Keratinocyte (primary cell): ENCODE measurements at regions not wholly inside any gene's neighbourhood (a gene's known extent, or its start where the extent isn't known, plus 50 kb on each side); places are given as distances from the start of the nearest gene placed in this dataset.

ENCODE experiments used
- DNase-seq: peaks from one replicate; pipeline ENCODE4 v3.0.0-alpha.2; 2011; ENCODE audit warnings: low read depth, missing footprints, low spot score
- FAIRE-seq: peaks from 2 replicates; lab custom pipeline; 2011; peaks lifted over from hg19 to GRCh38; lab: Jason Lieb, UNC
- H2AFZ ChIP-seq: 2 replicates; pipeline ENCODE4 v1.6.0; 2012; ENCODE audit warnings: low read length, control low read depth, inconsistent platforms; ENCODE audit not compliant: control insufficient read depth
- H3K27ac ChIP-seq: 2 replicates; pipeline ENCODE4 v1.5.1; 2011; ENCODE audit warnings: low read length; ENCODE audit not compliant: control insufficient read depth, insufficient read depth
- H3K27me3 ChIP-seq: 3 replicates; pipeline ENCODE4 v1.6.0; 2011; ENCODE audit warnings: low read length; ENCODE audit not compliant: control insufficient read depth, insufficient read depth; ENCODE audit errors: extremely low read depth
- H3K36me3 ChIP-seq, 2 experiments: 2 replicates in 1 of 2; 3 replicates in 1 of 2; pipeline ENCODE4 v1.5.1; 2011; ENCODE audit warnings: low read length in 2 of 2, mild to moderate bottlenecking in 1 of 2; ENCODE audit not compliant: control insufficient read depth in 2 of 2, insufficient read depth in 2 of 2; ENCODE audit errors: extremely low read depth in 1 of 2
- H3K4me1 ChIP-seq: 3 replicates; pipeline ENCODE4 v1.5.1; 2011; ENCODE audit warnings: low read length; ENCODE audit not compliant: control insufficient read depth, insufficient read depth; ENCODE audit errors: extremely low read depth
- H3K4me2 ChIP-seq: 3 replicates; pipeline ENCODE4 v1.6.0; 2011; ENCODE audit warnings: low read depth, low read length; ENCODE audit not compliant: control insufficient read depth, insufficient read depth; ENCODE audit errors: extremely low read depth
- H3K4me3 ChIP-seq, 3 experiments: fragments of 200-600 bp in 1 of 3; sonication (generic) in 1 of 3; 2 replicates in 2 of 3; 3 replicates in 1 of 3; pipeline ENCODE4 v1.5.1; 2011 to 2016; ENCODE audit warnings: low read length in 3 of 3, mild to moderate bottlenecking in 3 of 3, control low read depth in 2 of 3, inconsistent platforms in 1 of 3, low read depth in 1 of 3, mixed read lengths in 1 of 3, mixed run types in 1 of 3, moderate library complexity in 1 of 3; ENCODE audit not compliant: control insufficient read depth in 2 of 3, insufficient read depth in 2 of 3; ENCODE audit errors: extremely low read depth in 1 of 3
- H3K79me2 ChIP-seq: 2 replicates; pipeline ENCODE4 v1.6.0; 2012; ENCODE audit warnings: low read length; ENCODE audit not compliant: control insufficient read depth, insufficient read depth
- H3K9ac ChIP-seq: 3 replicates; pipeline ENCODE4 v1.6.0; 2011; ENCODE audit warnings: low read length; ENCODE audit not compliant: control insufficient read depth, insufficient read depth; ENCODE audit errors: extremely low read depth
- H3K9me1 ChIP-seq: 3 replicates; pipeline ENCODE4 v1.6.0; 2011; ENCODE audit warnings: low read length; ENCODE audit not compliant: control insufficient read depth, insufficient read depth; ENCODE audit errors: extremely low read depth
- H3K9me3 ChIP-seq: 2 replicates; pipeline ENCODE4 v1.5.1; 2012; ENCODE audit warnings: low read depth, low read length; ENCODE audit not compliant: control insufficient read depth
- H4K20me1 ChIP-seq: 3 replicates; pipeline ENCODE4 v1.6.0; 2011; ENCODE audit warnings: low read length; ENCODE audit not compliant: control insufficient read depth, insufficient read depth; ENCODE audit errors: extremely low read depth
- CTCF ChIP-seq, 3 experiments: IDR thresholded peaks in 1 of 3; conservative IDR thresholded peaks in 1 of 3; optimal IDR thresholded peaks in 1 of 3; 2 replicates in 2 of 3; 3 replicates in 1 of 3; pipeline versions ENCODE3 to v1.5.1; 2011; ENCODE audit warnings: low read length in 3 of 3, mild to moderate bottlenecking in 3 of 3, moderate library complexity in 2 of 3, control low read depth in 1 of 3, inconsistent platforms in 1 of 3; ENCODE audit not compliant: insufficient read depth in 2 of 3; ENCODE audit errors: extremely low read depth in 1 of 3
- EZH2 ChIP-seq: IDR thresholded peaks from one replicate; pipeline ENCODE4 v1.6.1; 2012; ENCODE audit warnings: inconsistent platforms, mild to moderate bottlenecking, low read length, moderate library complexity
- dilution Hi-C: fragments of 300-500 bp; cut with MboI; formaldehyde crosslinking; loops from one replicate; pipeline ENCODE4 v1.7.0; 2020; ENCODE audit warnings: low sequenced_read_pairs; ENCODE audit not compliant: extremely low pct_ligation_motif_present

GRCh38 chr12:114163771-114164170 lies 197.6 kb upstream of the RBM19 start:
- Histone ChIP-seq H3K27me3 (no peaks in the 10 kb centered on the region), H3K9ac (no peak overlapping the region), H2AFZ (no peak overlapping the region), H4K20me1 (no peaks in the 10 kb centered on the region), H3K4me2 (no peak overlapping the region), H3K9me1 (no peaks in the 10 kb centered on the region), H3K4me3 (no peak overlapping the region), H3K27ac (no peak overlapping the region), H3K9me3 (no peaks in the 10 kb centered on the region), H3K4me1 (no peaks in the 10 kb centered on the region), H3K36me3 (no peaks in the 10 kb centered on the region), H3K79me2 (no peaks in the 10 kb centered on the region)
- no peak for TF ChIP-seq CTCF (optimal IDR thresholded peaks at IDR 0.05 in 1 of 3, IDR thresholded peaks at IDR 0.05 in 1 of 3, conservative IDR thresholded peaks at IDR 0.05 in 1 of 3; ENCODE audit: extremely low read depth in 1 of 3, insufficient read depth in 2 of 3, low read length in 3 of 3)
- no peak for TF ChIP-seq EZH2
- FAIRE-seq (no peak), DNase-seq (peak; percentile 1)
- dilution Hi-C loops: no loop called here

GRCh38 chr12:114160445-114160844 lies 194.3 kb upstream of the RBM19 start:
- no peaks in the 10 kb centered on the region for H4K20me1 ChIP-seq

More at GRCh38 chr12:114160445-114160844, 194.3 kb upstream of the RBM19 start:
- H3K9ac ChIP-seq: no peak overlapping the region
- no peaks in the 10 kb centered on the region for H3K79me2 ChIP-seq
- no peak overlapping the region for H2AFZ ChIP-seq
- no peak overlapping the region for H3K4me2 ChIP-seq
- DNase-seq (no peak), FAIRE-seq (no peak)
- no peaks in the 10 kb centered on the region for H3K9me3 ChIP-seq
- TF ChIP-seq EZH2: no peak
- no peak for TF ChIP-seq CTCF (optimal IDR thresholded peaks at IDR 0.05 in 1 of 3, IDR thresholded peaks at IDR 0.05 in 1 of 3, conservative IDR thresholded peaks at IDR 0.05 in 1 of 3; ENCODE audit: extremely low read depth in 1 of 3, insufficient read depth in 2 of 3, low read length in 3 of 3)
- H3K27ac ChIP-seq: no peak overlapping the region
- H3K4me1 ChIP-seq: no peaks in the 10 kb centered on the region
- no peak overlapping the region for H3K4me3 ChIP-seq
- no peaks in the 10 kb centered on the region for H3K27me3 ChIP-seq
- no peaks in the 10 kb centered on the region for H3K9me1 ChIP-seq
- H3K36me3 ChIP-seq: no peaks in the 10 kb centered on the region
- dilution Hi-C loops: no loop called here
